ENCODE measurements at regions not wholly inside any gene's neighbourhood (a gene's known extent, or its start where the extent isn't known, plus 50 kb on each side); places are given as distances from the start of the nearest gene placed in this dataset.
"Not testable (repeated sequence)": the region's sequence is repeated elsewhere in the genome, so short reads cannot be mapped to it uniquely, and the experiment has no call there.

DNA sequence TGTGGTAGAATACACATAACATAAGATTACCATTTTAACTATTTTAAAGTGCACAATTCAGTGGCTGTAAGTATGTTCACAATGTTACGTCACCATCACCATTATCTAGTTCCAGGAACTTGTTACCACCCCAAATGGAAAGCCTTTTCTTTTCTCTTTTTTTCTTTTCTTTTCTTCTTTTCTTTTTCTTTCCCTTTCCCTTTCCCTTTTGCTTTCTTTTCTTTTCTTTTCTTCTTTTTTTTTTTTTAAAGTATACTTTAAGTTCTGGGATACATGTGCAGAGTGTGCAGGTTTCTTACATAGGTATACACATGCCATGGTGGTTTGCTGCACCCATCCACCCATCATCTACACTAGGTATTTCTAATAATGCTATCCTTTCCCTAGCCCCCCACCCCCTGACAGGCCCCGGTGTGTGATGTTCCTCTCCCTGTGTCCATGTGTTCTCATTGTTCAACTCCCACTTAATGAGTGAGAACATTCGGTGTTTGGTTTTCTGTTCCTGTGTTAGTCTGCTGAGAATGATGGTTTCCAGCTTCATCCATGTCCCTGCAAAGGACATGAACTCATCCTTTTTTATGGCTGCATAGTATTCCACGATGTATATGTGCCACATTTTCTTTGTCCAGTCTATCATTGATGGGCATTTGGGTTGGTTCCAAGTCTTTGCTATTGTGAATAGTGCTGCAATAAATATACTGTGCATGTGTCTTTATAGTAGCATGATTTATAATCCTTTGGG, 131.0 kb upstream of the PITX1 start:
- CTCF ChIA-PET, POLR2A ChIA-PET: not testable (repeated sequence)

DNA sequence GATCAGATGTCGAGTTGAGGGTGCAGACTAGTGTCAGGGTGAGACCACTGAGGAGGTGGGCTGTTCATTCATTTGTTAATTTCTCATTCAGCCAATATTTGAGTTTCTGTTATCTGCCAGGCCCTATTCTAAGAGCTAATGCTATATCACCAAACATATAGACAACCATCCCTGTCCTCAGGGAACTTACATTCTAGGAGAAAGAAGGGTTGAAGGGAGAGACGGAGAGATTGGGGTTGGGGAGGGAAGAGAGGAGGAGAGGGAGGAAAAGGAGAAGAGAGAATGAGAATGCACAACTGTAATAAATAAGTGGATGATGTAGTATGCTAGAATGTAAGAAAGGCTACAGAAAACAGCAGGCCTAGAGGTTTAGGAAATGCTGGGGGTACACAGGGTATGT, 129.9 kb upstream of the PITX1 start:
- POLR2A ChIA-PET = no interaction called here
- CTCF ChIA-PET = no interaction called here

DNA sequence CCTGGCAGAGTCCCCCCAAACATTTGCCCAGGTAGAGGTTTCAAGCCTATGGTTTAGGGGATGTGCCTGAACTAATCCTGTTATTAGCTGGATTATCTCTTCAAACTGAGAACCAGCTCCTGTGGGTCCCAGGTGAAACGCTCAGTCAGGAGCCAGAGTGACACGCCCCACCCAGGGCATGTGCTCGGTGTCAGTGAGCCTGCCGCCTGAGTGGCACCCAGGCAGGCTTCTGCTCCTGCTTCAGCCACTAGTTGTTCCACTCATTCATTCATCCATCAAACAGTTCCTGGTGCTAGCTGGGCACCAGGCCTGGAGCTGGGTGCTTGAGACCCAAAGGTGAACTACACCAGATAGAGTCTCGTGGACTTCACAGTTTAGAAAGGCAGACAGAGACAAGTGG, 129.4 kb upstream of the PITX1 start:
- POLR2A ChIA-PET = no interaction called here
- CTCF ChIA-PET = no interaction called here

DNA sequence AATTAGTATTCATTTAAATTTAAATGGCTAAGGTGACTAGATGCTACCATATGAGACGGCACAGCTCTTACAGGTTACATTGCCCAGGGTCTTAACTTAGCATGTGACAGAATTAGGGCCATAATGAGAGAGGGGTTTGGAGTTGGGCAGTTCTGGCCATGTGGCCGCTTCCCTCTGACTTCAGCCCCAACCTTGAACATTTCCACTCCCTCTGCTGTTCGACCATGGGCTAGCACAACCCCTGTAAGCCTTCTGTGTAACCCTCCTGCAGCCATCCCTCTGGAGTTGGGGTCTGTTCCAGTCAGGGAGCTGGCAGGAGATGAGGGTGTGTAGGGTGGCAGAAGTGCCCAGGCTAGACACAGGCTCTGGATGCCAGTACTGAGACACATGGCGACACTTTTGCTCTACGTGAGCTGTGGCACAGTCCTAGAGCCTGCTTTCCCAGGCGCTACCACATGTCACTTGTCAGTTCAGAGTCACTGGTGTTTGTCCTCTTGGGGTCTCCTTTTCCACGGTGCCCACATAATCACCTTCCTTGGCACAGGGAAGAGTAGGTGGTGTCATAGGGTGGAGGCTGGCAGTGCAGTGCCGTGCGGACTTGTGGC, 128.7 kb upstream of the PITX1 start:
- ChIA-PET CTCF (no interaction called here), POLR2A (no interaction called here)

DNA sequence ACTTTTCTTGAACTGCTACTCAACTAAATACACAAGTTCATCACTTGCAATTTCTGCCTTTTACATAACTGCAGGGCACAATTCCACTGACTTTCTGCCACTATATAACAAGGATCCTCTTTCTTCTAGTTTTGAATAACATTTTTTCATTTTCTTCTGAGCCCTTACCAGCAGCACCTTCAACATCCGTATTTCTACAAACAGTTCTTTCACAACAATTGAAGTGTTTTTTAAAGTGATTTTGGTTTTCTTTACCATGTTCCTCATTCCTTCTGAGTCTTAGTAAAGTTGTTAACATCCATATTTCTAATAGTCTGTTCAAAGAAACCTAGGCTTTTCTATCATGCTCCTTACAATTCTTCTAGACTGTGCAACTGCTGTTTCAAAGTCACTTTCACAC, 127.2 kb upstream of the PITX1 start:
- CTCF ChIA-PET = no interaction called here
- POLR2A ChIA-PET = no interaction called here

DNA sequence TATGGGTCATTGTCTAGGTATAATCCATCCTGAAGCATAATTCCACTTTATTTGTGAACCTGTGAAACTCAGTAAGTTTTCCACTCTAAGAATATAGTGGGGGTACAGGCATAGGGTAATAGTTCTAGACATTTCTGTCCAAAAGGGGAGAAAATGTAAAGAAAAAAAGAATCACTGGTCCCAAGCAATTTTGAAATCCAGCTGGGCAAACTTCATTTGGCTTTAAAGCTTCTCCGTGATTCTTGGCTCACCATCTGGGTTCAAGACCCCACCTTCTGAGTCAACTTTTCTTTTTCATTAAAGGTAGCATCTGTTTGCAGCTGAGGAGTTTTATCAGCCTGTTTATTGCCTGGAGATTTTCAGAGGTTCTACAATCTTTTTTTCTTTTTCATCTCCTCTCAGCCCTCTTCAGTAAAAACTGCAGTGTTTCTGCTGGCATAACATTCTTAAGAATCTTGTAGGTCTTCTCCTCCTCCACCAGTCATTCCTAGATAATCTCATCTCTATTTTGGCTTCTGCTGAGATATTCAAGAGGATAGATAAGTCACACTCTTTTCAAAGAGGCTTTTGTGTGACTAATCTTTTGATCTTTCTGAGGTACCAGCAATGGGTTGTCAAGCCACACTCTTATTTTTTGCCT, 126.1 kb upstream of the PITX1 start:
- ChIA-PET CTCF (no interaction called here), POLR2A (no interaction called here)

DNA sequence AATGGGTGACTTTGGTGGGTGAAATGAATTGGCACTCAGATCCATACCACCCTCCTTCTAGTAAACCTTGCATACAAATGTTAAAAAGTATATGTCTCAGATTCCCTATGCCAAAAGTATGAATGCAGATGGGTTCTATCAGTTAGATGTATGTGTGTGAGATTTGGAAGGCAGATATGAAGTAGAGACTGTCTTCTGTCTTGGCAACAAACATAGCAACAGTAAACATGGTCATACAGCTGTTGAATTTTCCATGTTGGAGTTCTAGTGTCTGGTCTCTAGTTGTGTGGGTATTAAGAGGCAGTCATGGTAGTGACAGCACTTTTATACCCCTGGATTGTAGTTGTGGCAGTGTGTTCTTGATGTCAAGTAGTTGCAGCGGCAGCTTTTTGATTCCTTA, 125.6 kb upstream of the PITX1 start:
- CTCF ChIA-PET = no interaction called here

DNA sequence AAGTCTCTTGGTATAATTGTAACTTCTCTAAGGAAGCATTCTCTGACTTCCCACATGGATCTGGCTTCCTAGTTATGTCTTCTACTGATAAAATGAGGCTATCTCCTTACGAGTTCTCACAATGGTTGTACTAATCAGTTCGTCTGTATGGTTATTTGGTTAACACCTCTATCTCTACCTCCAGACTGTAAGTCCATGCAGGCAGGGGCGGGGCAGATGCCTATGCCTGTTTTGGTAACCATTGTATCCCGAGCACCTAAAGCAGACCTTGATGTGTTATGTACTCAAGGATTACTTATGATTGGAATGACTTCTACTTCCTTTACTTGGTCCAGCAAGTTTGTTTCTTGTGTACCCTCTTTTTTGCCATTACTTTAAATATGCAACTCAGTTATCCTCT, 125.0 kb upstream of the PITX1 start:
- ChIA-PET CTCF (no interaction called here), POLR2A (no interaction called here)

More for the DNA sequence above, 125.6 kb upstream of the PITX1 start:
- POLR2A ChIA-PET = no interaction called here

DNA sequence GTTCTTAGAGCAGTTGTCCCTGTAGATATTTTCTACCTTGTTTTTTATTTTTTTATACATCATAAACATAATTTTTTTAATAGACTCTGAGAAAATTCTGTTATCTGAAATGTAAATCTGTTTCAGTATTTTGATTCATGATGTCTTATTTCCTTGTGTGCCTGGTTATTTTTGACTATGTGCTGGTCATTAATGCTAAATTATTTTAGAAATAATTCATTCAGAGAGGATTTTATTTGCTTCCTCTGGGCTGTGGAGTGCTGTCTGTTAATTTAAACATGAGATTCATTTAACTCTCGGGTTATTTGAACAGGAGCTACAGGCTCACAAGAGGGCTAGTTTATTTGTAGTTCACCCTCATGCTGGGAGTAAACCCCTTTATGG, 124.3 kb upstream of the PITX1 start:
- ChIA-PET POLR2A (no interaction called here), CTCF (no interaction called here)

DNA sequence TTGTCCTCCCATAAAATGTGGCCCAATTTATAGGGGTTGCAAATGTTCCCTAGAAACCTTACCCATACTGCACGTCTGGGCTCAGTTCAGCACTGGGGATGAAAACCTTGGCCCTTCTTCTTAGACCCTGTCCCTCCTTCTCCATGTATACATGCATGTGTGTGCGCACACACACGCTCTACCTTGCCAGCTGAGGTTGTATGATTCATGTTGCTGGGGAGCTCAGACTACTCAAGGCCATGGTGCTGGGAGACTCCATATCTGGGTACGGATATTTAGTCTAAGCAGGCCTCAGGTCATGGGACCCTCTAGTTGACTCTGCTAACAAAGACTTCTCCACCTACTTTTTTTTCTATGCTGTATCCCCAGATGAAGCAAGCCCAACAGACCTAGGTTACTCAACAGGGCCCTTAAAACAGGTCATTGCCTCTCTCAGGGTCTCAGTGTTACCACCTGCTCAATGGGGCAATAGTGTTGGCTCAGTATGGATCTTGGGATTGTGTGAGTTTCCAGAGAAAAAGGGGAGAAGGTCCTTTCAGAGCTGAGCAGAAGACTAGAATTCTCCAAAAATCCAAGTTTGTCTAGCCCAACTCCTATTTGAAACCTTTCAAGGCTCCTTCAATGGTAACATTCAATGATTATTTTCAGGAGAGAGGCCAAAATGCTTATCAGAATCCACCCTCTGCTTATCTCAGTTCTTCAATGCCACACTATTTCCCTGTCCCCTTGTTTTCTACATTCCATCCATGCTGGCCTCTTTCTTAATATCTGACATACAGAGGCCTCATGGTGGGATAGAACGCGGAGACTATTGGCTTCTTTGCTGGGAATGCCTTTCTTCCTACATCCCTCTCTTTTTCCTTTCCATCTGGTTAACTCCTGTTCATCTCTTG, 123.6 kb upstream of the PITX1 start:
- CTCF ChIA-PET = interaction anchor here (0.6 kb wide), 1 partner anchor 1819 kb away, joined by 3 read pairs; no protein-coding TSS in a partner anchor
- POLR2A ChIA-PET = no interaction called here

DNA sequence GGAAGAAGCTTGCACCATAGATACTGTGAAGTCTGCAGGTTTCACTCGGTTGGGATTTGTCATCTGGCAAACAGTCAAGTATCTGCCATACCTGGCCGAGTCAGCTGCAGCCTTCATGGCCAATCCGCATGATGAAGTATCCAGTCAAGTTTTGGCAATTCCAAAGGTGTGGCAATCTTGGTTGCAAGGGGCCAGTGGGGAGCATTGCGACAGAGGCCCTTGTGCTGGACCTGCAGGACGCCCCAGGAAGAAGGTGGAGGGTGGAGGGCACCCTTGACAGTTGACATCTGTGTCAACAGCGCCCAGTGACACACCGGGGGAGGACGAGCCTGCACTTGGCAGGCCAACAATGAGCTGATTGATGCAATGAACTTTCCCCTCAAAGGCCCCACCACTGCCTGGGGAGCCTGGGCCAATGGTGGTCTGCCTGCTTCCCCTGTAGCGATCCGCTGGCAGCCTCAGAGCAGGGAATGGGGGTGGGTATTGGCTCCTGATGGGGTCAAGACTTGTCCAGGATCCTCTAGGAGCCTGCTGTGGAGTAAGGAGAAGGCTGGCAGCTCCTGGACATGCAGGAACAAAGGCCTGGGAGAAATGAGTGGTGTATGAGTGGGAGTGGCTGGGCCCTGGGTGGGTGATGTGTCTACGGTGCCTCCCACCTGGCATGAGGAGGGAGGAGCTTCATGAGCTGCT, 122.8 kb upstream of the PITX1 start:
- ChIA-PET CTCF (interaction anchor here (0.6 kb wide), 1 partner anchor 1820 kb away, joined by 3 read pairs; no protein-coding TSS in a partner anchor), POLR2A (no interaction called here)

DNA sequence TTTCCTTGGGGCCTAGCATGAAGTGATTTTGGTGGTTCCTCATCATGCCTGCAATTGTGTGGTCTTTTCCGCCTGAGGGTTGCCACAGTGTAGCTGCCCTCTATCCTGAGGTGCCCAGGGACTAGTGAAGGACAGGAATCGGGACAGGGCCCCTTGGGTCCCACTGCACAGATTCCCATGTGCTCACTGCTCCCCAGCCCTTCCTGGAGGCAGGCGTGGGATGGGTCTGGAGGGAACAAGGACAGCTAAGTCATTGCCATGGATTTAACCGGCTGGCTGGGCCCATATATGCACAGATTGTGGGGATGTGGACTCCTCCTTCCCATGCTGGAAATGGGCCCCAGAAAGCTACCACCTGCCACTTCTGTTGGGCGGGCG, 122.3 kb upstream of the PITX1 start:
- POLR2A ChIA-PET = no interaction called here
- CTCF ChIA-PET = no interaction called here

DNA sequence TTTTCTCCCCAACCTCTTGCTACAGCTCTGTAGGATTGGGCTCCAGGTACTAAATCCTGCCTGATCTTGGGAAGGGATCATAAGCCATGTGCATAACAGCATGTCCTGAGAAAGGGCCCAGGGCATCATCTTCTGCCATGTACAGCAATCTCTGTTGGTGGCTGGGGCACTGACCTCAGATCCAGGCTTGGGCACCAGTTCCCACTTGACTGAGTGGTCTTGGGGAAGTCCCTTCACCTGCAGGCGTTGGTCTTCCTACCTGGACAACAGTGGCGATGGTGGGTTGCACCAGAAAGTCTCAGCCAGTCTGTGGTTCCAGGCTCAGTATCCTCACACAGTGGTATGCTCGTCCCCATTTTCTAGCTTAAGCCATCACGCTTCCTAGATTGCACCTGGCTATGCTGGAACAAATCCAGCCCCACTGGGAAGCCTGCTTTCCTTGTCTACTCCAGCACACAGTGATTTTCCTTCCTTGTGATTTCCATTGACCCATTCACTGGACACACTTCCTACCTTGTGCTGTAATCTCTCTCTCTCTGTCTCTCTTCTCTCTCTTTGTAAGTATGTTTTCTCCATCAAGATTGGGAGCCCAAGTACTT, 121.7 kb upstream of the PITX1 start:
- CTCF ChIA-PET = no interaction called here

DNA sequence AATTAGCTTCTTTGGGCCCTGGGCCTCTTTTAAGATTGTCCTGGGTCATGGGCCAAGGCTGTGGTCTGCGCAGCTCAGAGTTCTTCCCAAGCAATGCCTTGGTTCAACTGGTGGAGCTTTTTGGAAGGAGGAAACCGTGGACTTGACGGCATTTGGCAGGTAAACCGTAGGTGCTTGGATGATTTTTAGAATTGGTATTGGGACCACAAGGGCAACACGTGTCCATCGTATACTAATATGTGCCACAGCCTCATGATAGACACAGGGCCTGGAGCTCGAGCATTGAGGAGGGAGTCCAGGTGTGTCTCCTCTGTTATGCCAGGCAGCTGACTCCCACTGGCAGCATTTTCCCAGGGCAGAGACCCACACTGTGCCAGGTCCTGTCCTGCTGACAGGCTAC, 120.9 kb upstream of the PITX1 start:
- POLR2A ChIA-PET = no interaction called here
- CTCF ChIA-PET = no interaction called here

More for the DNA sequence above, 121.7 kb upstream of the PITX1 start:
- POLR2A ChIA-PET = no interaction called here

DNA sequence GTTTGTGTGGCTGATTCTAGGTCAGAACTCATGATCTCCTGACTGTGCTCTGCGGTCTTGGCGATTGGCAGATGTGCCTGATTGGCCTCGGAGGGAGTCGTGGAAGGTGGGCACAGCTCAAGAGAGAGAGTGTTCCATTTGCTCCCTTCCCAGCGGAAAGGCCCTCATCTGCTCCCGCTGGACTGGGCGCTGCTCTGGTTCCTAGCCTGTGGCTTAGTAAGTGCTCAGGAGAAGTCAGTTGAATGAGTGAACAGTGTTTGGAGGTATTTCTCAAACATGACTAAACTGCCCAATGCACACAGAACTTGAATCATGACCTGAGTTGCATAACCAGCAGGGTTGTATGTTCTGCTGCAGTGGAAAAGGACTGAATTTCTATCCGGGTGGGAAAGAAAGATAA, 120.2 kb upstream of the PITX1 start:
- CTCF ChIA-PET = no interaction called here
- POLR2A ChIA-PET = no interaction called here

DNA sequence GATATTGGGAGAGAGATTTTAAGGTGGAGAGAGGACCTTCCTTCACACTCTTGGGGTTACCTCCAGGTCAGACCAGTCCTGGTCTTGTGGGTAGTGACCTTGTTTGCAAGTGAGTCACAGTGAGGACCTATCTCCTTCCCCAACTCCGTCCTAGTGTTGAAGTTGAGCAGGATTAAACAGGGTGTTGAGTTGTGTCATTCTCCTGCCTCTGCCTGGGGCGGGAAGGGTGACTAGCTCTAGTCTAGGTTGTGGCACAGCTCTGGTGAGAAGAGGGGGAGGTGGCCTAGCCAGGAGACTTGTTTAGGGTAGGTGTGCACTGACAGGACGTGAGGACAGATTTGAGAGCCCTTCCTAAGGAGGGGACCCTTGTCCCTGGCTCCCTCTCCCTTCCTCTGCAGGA, 119.6 kb upstream of the PITX1 start:
- ChIA-PET CTCF (no interaction called here), POLR2A (no interaction called here)

DNA sequence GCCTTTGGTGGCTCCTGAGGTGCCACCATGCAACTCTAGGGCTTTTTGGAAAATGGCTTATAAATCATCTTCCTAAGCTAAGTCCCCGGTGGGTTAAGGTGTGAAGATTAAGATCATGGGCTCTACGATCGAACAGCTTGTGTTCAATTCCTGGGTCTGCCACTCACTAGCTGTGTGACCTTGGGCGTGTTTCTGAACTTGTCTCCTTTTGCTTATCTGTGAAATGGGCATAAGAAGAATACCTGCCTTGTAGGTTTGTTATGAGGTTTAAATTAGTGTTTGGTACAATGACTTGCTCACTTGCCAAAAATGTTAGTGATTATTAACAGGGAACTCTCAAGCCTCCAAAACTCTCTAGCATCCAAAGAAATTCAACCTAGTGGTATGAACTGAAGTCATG, 119.2 kb upstream of the PITX1 start:
- POLR2A ChIA-PET = no interaction called here
- CTCF ChIA-PET = no interaction called here

DNA sequence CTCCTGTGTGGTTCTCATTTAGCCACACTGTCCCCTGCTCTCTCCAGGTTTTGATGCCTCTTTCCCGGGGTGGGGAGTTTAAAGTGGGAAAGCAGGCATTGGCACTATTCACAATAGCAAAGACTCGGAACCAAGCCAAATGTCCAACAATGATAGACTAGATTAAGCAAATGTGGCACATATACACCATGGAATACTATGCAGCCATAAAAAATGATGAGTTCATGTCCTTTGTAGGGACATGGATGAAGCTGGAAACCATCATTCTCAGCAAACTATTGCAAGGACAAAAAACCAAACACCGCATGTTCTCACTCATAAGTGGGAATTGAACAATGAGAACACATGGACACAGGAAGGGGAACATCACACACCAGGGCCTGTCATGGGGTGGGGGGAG, 117.6 kb upstream of the PITX1 start:
- CTCF ChIA-PET, POLR2A ChIA-PET: not testable (repeated sequence)

DNA sequence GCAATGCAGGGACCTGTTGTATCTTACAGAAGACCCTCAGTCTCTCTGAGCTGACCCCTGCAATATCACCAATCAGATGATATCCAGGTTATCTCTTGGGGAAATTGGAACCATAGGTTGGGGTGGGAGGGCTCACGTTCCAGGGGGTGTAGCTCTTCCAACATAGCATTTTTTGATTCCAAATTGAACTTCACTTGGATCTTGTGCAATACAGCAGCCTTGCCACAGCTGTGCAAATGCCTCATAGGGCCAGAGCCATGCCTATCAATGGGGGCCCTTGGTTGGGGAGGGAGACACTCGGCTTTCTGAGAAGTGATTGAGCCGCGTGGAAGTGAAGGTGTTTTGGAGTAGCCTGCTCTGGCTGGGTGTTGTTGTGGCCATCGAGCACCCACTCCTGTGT, 117.2 kb upstream of the PITX1 start:
- ChIA-PET CTCF (no interaction called here), POLR2A (no interaction called here)

DNA sequence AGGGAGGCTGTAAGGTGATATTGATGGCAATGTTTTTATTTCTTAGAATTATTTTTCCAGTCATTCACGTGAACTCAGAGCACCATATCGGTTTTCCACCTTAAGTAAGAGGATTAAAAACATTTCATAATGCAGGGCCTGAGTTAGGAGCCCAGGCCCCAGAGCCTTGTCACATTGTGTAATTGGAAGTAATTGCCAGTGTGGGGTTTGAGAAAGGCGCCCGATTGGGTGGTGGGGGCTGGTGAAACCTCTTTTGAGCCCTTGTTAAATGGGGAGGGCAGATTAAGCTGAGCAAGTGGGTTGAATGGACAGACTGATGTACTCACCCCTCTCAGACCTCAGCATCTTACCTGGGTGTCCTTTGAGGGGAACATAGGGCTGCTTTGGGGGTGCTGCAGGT, 116.7 kb upstream of the PITX1 start:
- ChIA-PET POLR2A (no interaction called here), CTCF (no interaction called here)

Measured in activated CD8-positive, alpha-beta memory T cell treated with anti-CD3 and anti-CD28 coated beads for 36 hours (primary cell).